LNCaP clone FGC (cell line): ENCODE measurements at regions not wholly inside any gene's neighbourhood (a gene's known extent, or its start where the extent isn't known, plus 50 kb on each side); places are given as distances from the start of the nearest gene placed in this dataset.

ENCODE experiments used
- DNase-seq: peaks from one replicate; pipeline ENCODE4 v3.0.0-alpha.2; 2011; ENCODE audit warnings: low read depth
- H3K4me3 ChIP-seq: 2 replicates; pipeline ENCODE4 v1.5.1; 2011; ENCODE audit warnings: mild to moderate bottlenecking, low read depth, low read length, control low read depth
- CTCF ChIP-seq: IDR thresholded peaks from 2 replicates; pipeline ENCODE4 v1.5.1; 2012; ENCODE audit warnings: mild to moderate bottlenecking; ENCODE audit not compliant: control insufficient read depth, insufficient read depth; ENCODE audit errors: extremely low read depth

GRCh38 chr5:73346878-73347408 lies 101.6 kb downstream of the FOXD1 start:
- no peak for TF ChIP-seq CTCF
- no peak overlapping the region for H3K4me3 ChIP-seq

DNA sequence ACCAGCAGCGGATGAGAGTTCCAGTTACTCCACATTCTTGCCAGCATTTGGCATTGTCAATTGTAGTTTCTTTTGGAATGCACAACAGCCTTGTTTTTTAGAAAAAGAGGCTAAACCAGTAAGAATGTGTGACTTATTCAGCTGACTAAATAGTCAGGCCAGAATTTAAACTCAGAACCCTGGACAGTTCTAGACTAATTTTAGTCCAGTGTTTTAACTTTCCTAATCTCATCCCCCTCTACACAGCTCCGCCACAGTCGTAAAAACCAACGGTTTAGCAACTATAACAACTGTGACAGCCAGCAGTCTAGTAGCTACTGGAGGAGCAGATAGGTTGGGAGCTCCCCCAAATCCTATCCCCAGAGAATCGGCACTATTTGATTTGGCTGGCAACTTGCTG lies 103.7 kb downstream of the FOXD1 start:
- TF ChIP-seq CTCF, result no peak
- DNase-seq, result no peak
- no peak overlapping the region for H3K4me3 ChIP-seq

More at GRCh38 chr5:73346878-73347408, 101.6 kb downstream of the FOXD1 start:
- DNase-seq, result no peak

GRCh38 chr5:73339711-73340110 lies 108.9 kb downstream of the FOXD1 start:
- H3K4me3 ChIP-seq, result no peak overlapping the region
- no peak for DNase-seq
- TF ChIP-seq CTCF, result no peak

DNA sequence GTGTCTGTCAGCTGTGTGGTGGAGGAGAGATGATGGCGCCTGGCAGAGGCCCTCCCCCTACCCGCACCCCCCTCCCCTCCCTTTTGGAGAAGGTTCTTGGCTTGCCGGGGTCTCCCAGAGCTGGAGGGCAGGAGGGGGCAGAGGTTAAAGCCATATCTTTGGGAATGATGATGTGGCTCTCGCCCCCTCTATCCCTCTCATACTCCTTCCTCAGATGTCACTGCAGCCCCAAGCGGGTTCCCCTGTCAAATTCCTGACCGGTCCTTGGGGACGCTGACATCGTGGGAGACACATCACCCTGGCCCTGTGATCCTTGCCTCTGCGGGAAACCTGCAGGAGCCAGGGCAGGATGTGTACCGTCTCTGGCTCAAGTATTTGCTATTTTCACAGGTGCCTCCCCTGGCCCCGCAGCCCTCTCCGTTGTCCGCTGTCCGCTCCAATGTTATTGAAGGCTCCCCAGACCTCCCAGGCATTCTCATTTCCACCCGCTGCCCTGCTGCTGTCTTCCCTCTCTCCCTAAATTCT lies 109.5 kb downstream of the FOXD1 start:
- H3K4me3 ChIP-seq, result no peak overlapping the region
- no peak for TF ChIP-seq CTCF
- DNase-seq, result no peak

- no peak for DNase-seq
- H3K4me3 ChIP-seq, result peak overlapping the region; percentile 0; the same call in 1 of the 2 replicates
- no peak for TF ChIP-seq CTCF
Observed at GRCh38 chr5:73338256-73339050, 110.1 kb downstream of the FOXD1 start.

DNA sequence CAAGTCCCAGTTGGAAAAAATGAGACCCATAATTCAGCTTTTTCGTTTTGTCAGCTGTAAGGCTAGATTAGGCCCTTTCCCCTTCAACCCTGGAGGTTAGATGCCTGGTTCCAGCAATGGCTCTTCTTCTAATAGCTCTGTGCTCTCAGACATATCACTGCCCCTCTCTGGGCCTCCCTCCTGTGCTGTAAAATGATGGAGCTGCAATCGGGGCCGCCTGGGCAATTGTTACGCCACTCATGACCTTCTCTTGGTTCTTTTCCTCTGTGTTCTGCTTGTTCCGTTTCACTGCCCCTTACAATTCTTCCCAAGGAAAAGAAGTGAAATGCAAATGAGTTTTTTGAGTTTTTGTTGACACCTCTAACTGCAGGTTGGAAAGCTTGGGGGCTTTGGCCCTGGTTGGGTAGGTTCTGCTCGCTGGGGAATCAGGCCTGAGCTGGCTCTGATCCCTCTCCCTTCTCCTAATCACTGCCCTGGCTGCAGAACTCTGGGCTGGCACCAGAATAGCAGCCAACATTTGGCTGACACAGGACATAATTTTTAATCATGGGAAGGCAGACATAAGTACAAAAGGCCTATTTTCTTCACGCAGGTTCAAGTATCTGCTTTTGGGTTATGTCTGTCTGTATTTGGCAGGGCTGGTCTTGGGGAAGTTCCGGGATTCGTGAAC lies 110.9 kb downstream of the FOXD1 start:
- 0 out of 2 replicates have a peak overlapping the region, but pooled peaks have one; percentile 0 for H3K4me3 ChIP-seq
- TF ChIP-seq CTCF, result no peak
- DNase-seq, result no peak
